Hematopoietic multipotent progenitor cell (in vitro differentiated cells): ENCODE measurements at regions not wholly inside any gene's neighbourhood (a gene's known extent, or its start where the extent isn't known, plus 50 kb on each side); places are given as distances from the start of the nearest gene placed in this dataset.

Source experiments
- DNase-seq, 3 donors: peaks; one replicate each; pipeline ENCODE4 v3.0.0-alpha.2; 2011 to 2015; ENCODE audit warnings: low read depth in 2 of 3, low spot score in 2 of 3

GRCh38 chr16:7990626-7991260 lies 599.6 kb downstream of the TMEM114 start:
- DNase-seq: no peak

DNA sequence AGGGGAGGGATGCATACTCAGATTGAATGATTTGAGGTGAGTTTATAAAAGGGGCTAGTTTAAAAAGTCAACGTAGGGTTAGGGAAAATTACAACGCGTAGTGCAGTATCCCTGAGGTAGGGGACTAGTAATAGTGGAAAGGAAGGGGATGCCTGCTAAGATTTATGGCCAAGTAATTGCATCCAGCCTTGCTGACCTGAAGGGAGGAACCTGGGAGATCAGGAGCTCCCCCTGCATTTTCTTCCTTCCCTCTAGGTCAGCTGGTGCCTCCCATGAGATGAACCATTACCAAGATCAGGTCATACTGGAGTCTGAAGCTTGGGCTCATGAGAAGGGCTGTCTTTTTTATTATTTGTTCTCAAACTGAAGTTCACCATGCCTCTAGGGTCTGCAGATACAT lies 606.6 kb downstream of the TMEM114 start:
- DNase-seq: no peak

DNA sequence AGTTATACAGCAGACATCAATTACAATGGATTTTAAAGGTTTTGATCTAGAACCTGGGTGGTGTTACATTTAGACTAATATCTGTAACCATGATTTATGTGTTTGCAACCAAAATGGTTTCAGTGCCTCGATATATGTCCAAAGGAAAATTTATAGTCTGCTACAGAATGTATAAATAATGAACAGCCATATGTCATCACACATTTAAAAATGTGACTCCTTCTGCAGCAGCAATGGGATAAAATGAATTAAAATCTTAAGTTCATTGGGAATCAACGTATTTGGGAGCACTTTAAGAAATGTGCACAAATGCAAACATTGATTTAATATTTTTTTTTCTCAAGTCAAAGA lies 610.2 kb downstream of the TMEM114 start:
- DNase-seq: no peak

- DNase-seq: no peak
Measured at GRCh38 chr16:7979448-7980132, 610.7 kb downstream of the TMEM114 start.

DNA sequence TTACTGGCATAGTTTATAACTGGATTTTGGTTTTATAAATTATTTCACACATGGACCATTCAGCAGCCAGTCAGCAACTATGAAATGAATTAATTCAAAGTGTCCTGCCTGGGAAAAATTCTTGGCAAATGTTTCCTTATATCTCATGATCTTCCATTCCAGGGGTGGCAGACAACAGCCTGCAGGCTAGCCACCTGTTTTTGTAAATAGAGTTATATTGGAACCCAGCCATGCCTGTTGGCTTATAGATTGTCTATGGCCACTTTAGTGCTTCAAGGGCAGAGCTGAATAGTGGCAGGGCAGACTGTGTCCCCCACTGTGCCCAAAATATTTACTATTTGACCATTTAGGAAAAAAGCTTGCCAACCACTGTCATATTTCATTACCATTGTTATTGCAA lies 613.7 kb downstream of the TMEM114 start:
- DNase-seq: no peak

GRCh38 chr16:7976125-7976524 lies 614.2 kb downstream of the TMEM114 start:
- no peak for DNase-seq

GRCh38 chr16:7967996-7968509 lies 622.3 kb downstream of the TMEM114 start:
- no peak for DNase-seq

DNA sequence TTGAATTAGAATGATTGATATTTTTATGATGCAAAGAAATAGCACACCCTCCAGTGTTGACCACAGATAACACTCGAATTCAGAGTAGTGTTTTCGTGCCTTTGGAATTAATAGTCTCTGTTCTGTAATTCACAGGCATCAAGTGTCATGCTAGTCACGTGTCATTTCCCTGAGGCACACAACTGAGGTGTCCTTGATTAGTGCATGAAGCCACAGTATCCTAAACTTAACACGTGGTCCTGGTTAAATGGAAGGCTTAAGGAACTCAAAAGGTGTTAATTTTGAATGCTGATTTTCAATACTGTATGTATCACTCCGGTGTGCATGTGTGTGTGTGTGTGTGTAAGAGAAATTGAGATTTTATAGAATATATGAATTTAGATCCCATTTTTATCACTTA lies 625.6 kb downstream of the TMEM114 start:
- DNase-seq: no peak

GRCh38 chr16:7964167-7964566 lies 626.1 kb downstream of the TMEM114 start:
- no peak for DNase-seq

DNA sequence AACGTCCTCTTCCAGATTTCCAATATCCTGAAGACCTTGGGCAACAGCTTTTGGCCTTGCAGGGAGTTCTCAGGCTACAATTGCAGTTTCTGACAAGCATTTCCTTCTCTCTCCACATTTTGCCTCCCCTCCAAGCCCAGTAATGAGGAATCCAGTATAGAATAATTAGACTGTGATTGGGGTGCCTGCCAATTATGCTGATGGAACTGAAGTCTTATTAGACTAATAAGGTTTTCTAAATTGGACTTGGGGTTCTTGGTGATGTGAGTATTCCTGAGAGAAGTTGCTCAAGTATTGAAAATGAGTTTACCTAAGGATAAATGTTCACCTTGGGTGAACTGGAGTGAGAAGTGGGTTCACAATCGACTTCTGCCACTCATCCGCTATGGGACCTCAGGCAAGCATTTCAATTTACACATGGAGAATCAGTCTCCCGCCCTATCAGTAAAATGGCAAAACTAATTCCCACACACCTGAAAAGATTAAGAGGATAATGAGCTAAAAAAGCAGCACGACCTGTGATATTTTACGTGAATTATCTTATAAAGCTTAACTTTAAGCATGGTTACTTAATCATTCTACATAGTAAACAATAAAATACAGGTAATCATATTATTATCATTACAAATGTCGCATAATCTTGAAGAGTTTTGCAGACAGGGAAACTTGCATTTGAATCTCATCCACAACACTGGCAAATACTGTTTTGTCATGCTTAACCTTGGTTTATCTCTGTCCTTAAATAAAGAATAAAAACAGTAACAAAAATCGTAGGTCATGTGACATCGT lies 628.0 kb downstream of the TMEM114 start:
- no peak for DNase-seq

GRCh38 chr16:7957151-7957550 lies 624.5 kb downstream of the RBFOX1 start:
- DNase-seq: no peak

DNA sequence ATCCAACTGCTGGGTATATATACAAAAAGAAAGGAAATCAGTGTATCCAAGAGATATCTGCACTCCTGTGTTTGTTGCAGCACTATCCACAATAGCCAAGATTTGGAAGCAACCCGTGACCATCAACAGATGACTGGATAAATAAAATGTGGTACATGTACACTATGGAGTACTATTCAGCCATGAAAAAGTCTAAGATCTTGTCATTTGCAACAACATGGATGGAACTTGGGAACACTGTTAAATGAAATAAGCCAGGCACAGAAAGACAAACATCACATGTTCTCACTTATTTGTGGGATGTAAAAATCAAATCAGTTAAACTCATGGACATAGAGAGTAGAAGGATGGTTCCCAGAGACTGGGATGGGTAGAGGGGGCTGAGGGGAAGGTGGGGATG lies 620.7 kb downstream of the RBFOX1 start:
- no peak for DNase-seq

DNA sequence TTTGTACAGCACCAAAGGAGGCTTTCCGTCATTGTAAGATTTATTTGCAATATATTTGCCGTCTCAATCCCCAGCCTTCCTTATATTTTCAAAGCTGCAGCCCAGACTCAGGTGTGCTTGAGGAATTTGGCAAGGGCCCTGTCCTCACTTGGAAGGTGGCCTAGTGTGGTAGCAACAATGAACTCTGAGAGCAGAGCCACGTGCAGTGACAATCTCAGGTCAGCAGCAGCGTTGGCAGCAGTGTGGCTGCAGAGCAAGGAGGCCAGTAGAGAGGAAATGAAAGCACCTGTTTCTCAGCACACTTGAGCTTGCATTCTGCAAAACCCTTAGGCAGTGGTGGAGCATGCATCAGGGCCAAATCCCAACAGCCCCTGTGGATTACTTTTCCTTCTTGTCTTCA lies 613.5 kb downstream of the RBFOX1 start:
- no peak for DNase-seq

DNA sequence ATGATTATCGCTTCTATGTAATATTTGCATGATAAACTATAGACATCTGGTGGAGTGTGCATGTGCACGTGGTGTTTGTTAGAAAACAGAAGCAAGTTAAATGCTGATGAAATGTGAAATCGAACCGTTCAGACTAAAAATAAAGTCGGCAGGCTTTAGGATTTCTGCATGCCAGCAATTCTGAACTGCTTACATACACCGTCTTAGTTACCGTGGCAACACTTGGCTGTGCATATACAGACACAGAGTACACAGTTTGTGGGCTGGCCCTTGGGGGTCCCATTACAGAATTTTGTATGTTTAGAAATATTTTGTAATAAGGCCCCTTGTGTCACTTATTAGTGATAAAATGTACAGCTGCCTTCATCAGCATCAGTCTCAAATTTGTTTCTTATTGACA lies 605.5 kb downstream of the RBFOX1 start:
- no peak for DNase-seq

- no peak for DNase-seq
Measured at GRCh38 chr16:7921345-7921744, 588.7 kb downstream of the RBFOX1 start.

GRCh38 chr16:7919782-7920181 lies 587.1 kb downstream of the RBFOX1 start:
- DNase-seq: no peak

GRCh38 chr16:7914748-7915147 lies 582.1 kb downstream of the RBFOX1 start:
- no peak for DNase-seq

- no peak for DNase-seq
Measured at GRCh38 chr16:7912132-7912531, 579.5 kb downstream of the RBFOX1 start.

- DNase-seq: no peak
Measured at GRCh38 chr16:7910116-7910515, 577.5 kb downstream of the RBFOX1 start.

- DNase-seq: no peak
Measured at GRCh38 chr16:7888411-7888810, 555.8 kb downstream of the RBFOX1 start.

GRCh38 chr16:7887316-7887715 lies 554.7 kb downstream of the RBFOX1 start:
- no peak for DNase-seq

DNA sequence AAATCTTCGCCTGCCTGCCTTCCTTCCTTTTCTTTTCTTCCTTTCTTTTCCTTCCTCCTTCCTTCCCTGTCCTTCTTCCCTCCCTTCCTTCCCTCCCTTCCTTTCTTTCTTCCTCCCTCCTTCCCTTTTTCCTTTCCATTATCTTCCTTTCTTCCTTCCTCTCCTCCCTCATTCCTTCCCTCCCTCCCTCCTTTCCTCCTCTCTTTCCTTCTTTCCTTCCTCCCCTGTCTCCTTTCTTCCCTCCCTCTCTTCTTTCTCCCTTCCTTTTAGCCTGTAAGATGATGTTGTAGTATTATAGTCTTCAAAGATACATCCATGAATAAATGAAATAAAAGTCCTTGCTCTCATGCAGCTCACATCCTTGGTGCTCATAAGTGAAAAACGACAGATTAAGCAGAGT lies 539.3 kb downstream of the RBFOX1 start:
- no peak for DNase-seq
